ENCODE measurements at regions not wholly inside any gene's neighbourhood (a gene's known extent, or its start where the extent isn't known, plus 50 kb on each side); places are given as distances from the start of the nearest gene placed in this dataset.

DNA sequence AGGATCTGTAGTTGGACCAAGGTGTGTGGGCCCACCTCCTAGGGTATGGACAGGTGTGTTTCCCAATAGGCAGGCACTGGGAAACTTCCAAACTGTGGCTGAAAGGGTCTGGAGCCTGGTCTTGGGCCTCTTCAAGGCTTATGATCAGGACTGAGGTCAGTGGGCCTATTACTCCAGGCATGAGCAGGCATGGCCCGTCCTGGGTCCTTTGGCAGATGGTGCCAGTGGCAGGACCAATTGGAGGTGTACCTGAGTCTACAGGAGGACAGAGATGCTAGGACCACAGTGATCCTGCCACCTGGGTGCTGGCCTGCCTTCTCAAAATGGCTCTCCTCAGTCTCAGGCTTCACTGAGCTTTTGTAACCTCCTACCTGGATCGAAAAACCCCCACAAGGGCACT, 95.4 kb downstream of the RAB18 start:
- DNase-seq (ENCODE audit: extremely low read depth in 1 of 11, low read depth in 9 of 11, low spot score in 4 of 11) = no peak

DNA sequence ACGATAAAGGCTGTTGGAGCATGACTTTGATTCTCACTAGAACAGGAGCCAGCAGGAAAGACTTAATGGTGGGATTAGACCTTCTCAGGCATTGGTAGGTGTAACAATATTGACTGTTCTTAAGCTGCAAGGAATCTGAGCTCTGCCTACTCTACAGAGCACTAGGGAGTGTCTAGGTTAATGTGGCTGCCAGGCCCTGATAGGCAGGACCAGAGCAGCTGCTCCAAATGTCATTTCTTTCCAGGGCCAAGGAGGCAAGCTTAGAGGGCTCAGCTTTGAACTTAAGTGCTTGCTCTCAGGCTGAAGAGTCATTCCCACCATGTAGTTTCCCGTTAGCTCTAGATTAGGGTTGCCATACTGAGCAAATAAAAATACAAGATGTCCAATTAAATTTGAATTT, 96.8 kb downstream of the RAB18 start:
- no peak for DNase-seq (ENCODE audit: extremely low read depth in 1 of 11, low read depth in 9 of 11, low spot score in 4 of 11)

DNA sequence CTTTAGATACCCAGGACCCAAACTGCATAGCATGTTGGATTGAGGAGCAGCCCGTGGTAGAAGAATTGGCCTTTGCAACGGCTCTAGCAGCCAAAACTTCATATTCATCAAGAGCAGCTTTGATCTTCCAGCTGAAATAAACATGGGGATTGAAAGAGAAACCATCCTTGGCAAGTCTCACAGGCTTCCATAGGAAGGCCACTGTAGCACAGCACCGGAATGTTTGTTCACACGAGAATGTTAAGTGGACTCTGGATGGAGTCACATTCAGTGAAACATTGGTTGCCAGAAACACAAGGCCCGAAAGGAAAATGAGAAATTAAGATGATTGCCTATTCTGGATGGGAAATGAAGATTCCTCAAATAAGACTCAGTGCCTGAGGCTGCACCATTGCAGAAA, 97.4 kb downstream of the RAB18 start:
- no peak for DNase-seq (ENCODE audit: extremely low read depth in 1 of 11, low read depth in 9 of 11, low spot score in 4 of 11)

DNA sequence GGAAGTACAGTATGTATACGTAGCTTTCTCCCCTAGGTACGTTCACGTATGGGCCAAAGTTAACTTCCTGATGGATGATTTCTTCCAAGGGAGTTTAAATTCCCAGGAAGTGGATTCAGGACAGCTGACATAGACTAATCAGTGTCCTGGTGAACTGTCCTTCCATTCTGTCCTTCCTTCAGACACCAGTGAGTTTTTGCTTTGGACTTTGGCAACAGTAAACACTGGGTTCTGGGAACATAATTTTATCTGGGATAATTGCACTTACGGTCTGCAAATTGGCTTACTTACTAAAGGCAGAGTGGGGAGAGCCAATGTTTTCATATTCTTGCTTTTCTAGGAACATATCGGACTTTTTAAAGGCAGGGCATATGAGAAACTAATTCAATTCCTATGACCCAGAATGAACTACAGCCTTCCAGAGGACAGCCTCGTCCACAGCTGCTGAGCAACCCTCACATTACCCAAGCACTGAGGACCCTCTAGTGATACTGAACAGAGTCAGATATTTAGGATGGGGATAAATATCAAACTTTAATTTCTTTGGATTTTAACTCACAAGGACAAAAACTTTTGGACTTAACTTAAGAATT, 97.9 kb downstream of the RAB18 start:
- no peak for DNase-seq (ENCODE audit: extremely low read depth in 1 of 11, low read depth in 9 of 11, low spot score in 4 of 11)

DNA sequence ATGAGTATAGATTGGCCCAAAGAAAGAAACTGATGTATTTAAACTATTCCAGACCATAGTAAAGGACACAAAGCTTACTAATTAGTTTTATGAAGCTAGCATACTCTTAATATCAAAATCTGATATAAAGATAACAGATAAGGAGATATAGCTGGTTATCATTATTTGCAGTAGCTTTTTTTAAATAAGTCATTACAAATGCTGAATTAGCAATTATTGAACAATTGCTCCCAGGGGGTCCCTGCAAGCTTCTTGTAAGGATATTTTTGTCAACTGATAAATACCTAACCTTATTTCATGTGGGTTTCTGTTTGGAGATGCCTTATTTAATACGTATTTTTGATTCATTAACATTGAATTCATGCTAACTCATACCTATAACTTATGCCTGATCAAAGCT, 99.0 kb downstream of the RAB18 start:
- no peak for DNase-seq (ENCODE audit: extremely low read depth in 1 of 11, low read depth in 9 of 11, low spot score in 4 of 11)

DNA sequence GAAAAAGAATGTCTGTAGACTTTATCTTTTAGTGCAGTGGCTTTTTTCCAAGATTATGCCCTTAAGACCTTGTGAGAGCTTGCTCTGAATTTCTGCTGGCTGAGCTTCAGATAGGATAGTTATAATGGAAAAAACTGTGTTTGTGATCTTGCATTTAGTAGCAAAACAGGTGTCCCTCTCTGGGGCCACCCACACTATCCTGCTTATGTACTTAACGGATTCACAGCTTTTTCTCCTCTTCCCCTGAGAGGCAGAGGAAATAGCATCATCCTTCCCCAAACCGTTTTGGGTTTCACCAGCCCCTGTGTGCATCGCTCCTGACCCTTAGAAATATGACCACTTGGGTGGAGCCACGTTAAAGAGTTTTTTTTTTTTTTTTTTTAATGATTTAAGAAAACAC, 101.2 kb downstream of the RAB18 start:
- no peak for DNase-seq (ENCODE audit: extremely low read depth in 1 of 11, low read depth in 9 of 11, low spot score in 4 of 11)

DNA sequence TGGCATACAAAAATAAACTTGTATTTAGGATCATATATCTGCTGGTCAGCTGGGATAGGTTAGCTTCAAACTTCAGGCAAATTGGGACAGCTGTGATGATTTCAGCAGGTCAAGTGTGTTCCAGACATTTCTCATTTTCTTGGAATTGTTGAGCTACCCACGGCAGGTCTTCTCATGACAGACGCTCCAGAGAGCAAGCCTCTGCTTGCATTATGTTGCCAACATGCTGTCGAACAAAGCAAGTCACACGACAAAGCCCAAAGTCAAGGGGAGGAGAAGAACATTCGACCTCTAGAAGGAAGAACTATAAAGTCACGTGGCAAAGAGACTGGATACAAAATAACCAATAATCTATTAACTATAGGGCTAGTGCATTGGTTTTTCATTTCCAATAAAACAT, 103.5 kb downstream of the RAB18 start:
- DNase-seq (ENCODE audit: extremely low read depth in 1 of 11, low read depth in 9 of 11, low spot score in 4 of 11) = no peak

DNA sequence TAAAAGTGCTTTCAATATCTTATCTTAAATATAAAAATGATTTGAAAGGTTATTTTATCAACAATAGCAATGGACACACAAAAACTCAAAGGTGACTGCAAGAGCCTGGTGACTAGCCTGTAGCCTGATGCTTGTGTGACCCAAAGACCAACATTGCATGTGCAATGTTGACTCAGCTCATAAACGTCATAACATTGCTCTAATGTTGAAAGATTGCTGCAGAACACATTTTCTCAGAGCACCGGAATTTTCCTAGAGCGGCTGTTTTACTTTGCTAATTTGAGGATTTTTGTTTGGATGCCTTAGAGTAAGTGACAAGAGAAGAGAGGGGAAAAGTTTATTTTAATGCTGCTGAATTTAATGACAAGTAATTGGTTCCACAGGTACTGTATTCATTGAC, 107.1 kb downstream of the RAB18 start:
- no peak for DNase-seq (ENCODE audit: extremely low read depth in 1 of 11, low read depth in 9 of 11, low spot score in 4 of 11)

DNA sequence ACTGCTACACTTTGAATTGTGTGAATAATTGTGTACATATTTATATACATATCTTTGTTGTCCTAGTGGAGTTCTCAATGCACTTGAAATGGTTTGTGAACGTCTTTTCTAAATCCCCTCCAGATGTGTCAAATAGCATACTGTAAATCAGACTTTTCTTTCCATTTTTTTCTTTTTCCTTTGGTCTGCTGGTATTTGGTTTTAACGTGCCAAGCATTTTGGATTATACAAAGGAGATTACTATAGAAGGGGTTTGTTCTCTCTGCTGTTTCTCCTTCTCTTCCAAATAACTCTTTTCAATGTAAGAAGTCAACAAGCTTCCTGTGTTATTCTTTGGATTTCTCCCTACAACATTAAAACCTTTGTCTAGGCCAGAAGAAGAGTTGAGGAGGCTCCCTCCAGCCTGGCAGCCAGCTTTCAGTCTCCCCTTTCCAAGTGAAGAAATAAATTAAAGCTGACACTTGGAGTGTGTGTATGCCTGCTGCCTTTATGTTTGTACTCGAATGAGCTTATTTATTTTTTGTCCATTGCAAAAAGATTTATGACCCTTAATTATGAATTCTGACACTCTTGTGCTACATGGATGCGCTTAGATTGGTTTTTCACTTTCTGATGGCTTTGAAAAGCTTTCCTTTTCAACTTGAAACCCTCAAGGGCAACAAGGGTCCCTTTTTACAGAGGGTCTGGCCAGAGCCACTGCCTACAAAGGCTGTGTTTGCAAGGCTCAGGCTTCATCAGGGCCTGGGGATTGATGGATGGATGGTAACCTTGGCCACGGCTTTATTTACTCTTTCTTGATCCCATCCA, 107.8 kb downstream of the RAB18 start:
- DNase-seq (ENCODE audit: extremely low read depth in 1 of 11, low read depth in 9 of 11, low spot score in 4 of 11) = no peak

DNA sequence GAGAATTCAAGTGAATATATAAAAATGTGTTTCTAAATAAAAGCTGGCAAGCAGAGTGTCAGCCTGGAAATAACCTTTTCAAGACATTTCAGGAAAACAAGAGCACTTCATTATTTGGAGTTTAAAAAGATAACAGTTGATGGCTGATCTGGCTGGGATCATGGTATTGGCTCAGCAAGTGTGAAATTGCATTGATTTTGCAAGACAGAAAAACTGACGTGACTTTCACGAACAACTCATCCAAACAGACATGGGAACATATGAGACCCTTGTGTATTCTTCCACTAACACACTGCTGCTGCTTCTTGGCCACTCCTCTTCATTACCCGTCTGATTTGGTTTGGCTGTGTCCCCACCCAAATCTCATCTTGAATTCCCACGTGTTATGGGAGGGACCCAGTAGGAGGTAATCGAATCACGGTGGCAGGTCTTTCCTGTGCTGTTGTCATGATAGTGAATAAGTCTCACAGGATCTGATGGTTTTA, 108.5 kb downstream of the RAB18 start:
- no peak for DNase-seq (ENCODE audit: extremely low read depth in 1 of 11, low read depth in 9 of 11, low spot score in 4 of 11)

DNA sequence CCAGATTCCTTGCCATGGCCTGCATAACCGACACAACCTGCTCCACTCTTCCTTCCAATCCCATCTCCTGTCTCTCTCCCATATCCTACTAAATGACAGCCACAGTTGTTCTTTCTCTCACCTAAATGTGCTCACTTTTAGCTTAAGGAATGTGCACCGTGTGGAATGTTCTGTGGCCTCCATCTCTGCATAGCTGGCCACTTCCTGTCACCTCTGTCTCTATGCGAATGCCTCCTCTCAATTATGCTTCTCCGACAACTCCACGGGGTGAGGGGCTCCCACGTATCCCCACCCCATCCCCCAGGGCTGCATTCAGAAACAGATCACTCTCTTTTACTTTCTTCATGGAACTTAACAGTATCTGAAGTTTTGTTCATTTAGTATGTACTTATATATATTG, 110.7 kb downstream of the RAB18 start:
- no peak for DNase-seq (ENCODE audit: extremely low read depth in 1 of 11, low read depth in 9 of 11, low spot score in 4 of 11)

DNA sequence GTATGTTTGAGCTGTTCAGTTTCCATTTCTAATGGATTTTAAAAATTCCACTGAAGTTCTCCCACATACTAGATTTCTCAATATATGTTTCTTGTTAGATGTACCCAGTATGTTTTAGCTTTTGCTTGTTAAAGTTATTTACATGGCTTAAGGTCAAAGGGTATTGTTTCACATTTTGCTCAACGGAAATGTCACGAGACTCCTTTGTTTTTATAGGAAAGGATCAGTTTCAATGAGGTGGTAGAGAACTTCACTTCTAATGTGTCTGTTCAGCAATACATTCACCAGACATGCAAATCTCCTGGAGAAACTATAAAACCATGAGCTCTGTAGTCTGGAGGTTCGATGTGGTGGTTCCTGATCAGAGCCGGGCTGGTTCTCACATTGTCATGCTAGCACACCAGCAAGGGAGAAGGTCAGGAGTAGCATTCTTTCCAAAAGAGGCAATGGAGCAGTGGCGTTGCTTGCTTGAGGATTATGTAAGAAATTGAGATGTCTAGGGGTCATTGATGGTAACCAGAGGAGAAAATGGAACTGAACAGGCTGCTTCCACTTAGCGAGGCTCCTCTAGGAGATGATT, 114.0 kb downstream of the RAB18 start:
- DNase-seq (ENCODE audit: extremely low read depth in 1 of 11, low read depth in 9 of 11, low spot score in 4 of 11) = peak in 1 of 11 donors; percentile 31

DNA sequence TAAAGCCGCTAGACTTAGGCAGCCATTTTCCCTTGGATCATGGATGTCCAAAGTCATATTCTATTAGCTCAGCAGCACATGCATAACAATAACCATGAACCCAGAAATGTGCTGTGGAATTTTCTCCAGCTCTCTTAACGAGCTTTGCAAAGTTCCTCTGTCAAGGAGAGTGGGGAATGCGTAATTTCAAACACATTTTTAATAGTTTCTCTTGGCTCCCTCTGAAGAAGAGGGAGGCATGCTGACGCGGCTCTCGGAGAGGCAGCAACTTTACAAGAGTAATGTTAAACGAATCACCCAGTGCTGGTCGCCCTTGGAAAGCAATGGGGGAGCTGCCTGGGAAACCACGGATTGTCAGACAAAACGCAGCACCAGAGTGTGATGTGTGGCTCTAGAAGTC, 114.8 kb downstream of the RAB18 start:
- no peak for DNase-seq (ENCODE audit: extremely low read depth in 1 of 11, low read depth in 9 of 11, low spot score in 4 of 11)

DNA sequence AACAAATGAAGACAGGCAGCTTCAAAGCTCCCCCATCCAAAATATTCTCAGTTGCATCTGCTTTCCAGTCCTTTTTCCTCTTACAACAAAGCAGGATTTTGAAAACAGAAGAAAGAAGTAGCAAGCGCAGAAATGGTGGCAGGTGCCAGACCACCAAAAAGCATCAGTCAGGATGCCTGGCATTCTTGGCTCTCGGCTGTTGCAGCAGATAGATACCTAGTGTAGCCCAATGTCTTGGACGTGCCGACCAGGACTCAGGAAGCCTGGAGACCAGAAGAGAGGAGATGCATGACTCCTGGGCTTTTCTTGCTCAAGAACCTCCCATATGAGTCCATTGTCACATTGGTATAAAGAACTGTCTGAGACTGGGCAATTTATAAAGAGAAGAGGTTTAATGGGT, 115.2 kb downstream of the RAB18 start:
- DNase-seq (ENCODE audit: extremely low read depth in 1 of 11, low read depth in 9 of 11, low spot score in 4 of 11) = no peak

DNA sequence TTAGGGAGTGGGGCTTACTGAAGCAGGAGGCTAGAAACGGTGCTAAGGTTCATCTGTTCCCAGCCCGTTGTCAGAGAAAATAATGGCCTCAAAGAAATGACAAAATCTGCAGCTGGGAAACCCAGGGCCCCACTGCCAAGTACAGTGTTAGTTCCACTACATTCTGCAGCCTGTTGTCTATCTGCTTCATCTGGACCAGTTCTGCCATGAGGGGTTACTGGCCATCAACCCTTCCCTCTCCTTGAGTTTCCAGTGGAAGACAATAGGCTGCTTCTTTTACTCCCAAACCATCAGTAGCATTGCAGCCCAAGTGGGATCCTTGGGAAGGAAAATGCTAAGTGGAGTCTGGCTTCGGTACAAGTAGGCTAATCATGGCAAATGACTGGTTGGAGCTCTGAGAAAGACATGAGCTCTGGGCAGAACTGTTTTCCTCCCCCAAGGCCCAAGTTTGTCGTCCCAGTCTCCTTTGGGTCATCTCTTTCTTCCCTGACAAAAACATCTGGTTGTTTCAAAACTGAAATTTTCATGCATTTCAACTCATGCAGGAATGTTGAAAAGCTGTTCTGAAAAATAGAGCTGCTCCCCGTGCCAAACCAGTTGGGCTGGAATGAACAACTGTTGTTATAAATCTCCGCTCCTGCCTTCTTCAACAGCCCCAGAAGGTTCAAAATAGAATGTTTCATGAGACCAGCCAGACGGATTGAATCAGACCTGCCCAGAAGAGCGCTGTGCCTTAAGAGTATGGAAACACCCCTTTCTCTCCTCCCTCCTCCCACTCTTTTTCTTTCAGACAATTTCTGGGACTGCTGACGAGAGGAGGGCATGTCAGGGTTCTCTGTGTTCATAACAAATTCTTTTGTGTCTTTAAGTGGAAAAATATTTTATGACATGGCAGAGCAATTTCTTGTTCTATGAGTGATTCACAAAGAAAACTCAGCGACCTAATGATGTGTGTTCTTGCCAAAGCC, 116.6 kb downstream of the RAB18 start:
- DNase-seq (ENCODE audit: extremely low read depth in 1 of 11, low read depth in 9 of 11, low spot score in 4 of 11) = peak in 6 of 11 donors; percentile 29 to 51 (median 38)

DNA sequence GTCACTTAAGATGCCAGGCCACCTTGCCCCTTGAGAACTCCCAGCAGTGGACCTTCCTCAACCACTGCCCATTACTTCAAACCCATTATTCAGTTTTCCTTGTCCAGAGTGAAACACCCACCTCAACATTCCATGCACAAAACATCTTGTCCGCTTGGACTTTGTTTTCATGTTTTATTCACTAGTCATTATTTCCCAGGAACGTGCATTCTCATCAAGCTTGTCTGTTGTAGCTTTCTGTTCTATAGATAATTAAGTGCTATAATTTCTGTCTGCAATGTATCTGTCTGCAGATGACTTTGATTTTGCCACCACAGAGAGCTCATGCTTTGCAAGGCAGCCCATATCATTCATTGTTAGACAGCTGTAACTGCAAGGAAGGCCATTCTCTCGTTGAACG, 117.4 kb downstream of the RAB18 start:
- DNase-seq (ENCODE audit: extremely low read depth in 1 of 11, low read depth in 9 of 11, low spot score in 4 of 11) = no peak

DNA sequence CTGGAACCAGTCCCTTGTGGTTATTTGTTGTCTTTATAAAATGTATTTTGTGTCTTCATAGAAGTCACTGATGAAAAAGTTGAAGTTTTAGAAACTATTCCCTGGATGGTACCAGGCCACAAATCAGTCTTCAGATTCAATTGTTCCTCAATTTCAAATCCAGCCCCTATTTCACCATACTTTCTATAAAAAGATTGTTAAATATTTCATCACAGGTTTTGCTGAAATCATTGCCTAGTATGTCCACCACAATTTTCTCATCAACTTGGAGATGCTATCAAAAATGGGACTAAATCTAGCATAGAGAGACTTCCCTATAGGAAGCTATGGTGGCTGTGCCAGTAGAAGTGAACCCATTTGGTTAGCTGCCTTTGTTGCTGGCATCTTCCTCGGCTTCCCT, 118.5 kb downstream of the RAB18 start:
- DNase-seq (ENCODE audit: extremely low read depth in 1 of 11, low read depth in 9 of 11, low spot score in 4 of 11) = no peak

Measured in renal cortex interstitium (tissue), 11 donors.